HepG2 (cell line): ENCODE measurements at regions not wholly inside any gene's neighbourhood (a gene's known extent, or its start where the extent isn't known, plus 50 kb on each side); places are given as distances from the start of the nearest gene placed in this dataset.

Experiments used
- ATAC-seq: fragments of 200-7000 bp; cut with Tn5 transposase; 3 replicates; pipeline ENCODE4 v1.9.1; 2020; ENCODE audit warnings: mild to moderate bottlenecking, moderate library complexity
- BruUV-seq: library from RNA; stranded (reverse); fragments of 400-500 nt; replicated peaks from 2 replicates; lab custom pipeline; 2021; lab: Mats Ljungman, UMichigan
- CTCF ChIA-PET: fragments of 300-600 bp; formaldehyde crosslinking; extraction: SDS; loops from one replicate; lab custom pipeline; 2021; ENCODE audit warnings: low total read pairs, inconsistent platforms, low intra/inter-chr PET ratio; lab: Yijun Ruan, JAX
- POLR2A ChIA-PET: fragments of 350-600 bp; sonication (Branson Sonifier 250); formaldehyde crosslinking; loops from one replicate; lab custom pipeline; 2020; ENCODE audit warnings: antibody characterized with exemption, inconsistent platforms; lab: Yijun Ruan, JAX
- DNase-seq: peaks from one replicate; pipeline ENCODE4 v3.0.0-alpha.2; 2015; ENCODE audit warnings: low spot score
- FAIRE-seq: peaks from 3 replicates; lab custom pipeline; 2011; peaks lifted over from hg19 to GRCh38; lab: Jason Lieb, UNC
- H2AFZ ChIP-seq: one replicate; pipeline ENCODE4 v1.6.1; 2011; ENCODE audit warnings: low read length, inconsistent platforms
- H3K27ac ChIP-seq: fragments of 300-600 bp; 3 replicates; pipeline ENCODE4 v1.8.0; 2011; ENCODE audit warnings: mixed run types, mild to moderate bottlenecking, mixed read lengths, low read length, inconsistent platforms; ENCODE audit not compliant: insufficient read depth; ENCODE audit errors: extremely low read length
- H3K27me3 ChIP-seq, 2 experiments: fragments of 200-600 bp in 1 of 2; 2 replicates in 1 of 2; 3 replicates in 1 of 2; pipeline versions ENCODE4 v1.6.0 to v1.8.0; 2011; ENCODE audit warnings: low read length in 2 of 2, mild to moderate bottlenecking in 2 of 2, moderate library complexity in 2 of 2, inconsistent platforms in 1 of 2; ENCODE audit not compliant: insufficient read depth in 2 of 2, control insufficient read depth in 1 of 2
- H3K36me3 ChIP-seq, 2 experiments: fragments of 200-600 bp in 1 of 2; replicated peaks in 1 of 2; 2 replicates in 1 of 2; 3 replicates in 1 of 2; pipeline versions ENCODE4 v1.5.1 to v1.8.0; 2011; ENCODE audit warnings: low read length in 2 of 2, inconsistent platforms in 1 of 2; ENCODE audit not compliant: insufficient read depth in 2 of 2, control insufficient read depth in 1 of 2
- H3K4me1 ChIP-seq: 2 replicates; pipeline ENCODE4 v1.5.1; 2012; ENCODE audit warnings: low read length, inconsistent platforms; ENCODE audit not compliant: insufficient read depth
- H3K4me2 ChIP-seq: 2 replicates; pipeline ENCODE4 v1.6.0; 2011; ENCODE audit warnings: low read depth, low read length, inconsistent platforms
- H3K4me3 ChIP-seq, 3 experiments: fragments of 200-600 bp in 1 of 3; sonication (generic), shearing (Covaris generic) in 1 of 3; replicated peaks in 1 of 3; 2 replicates each; pipeline ENCODE4 v1.5.1; 2011 to 2016; ENCODE audit warnings: low read length in 3 of 3, inconsistent platforms in 2 of 3, low read depth in 2 of 3, mild to moderate bottlenecking in 2 of 3, control low read depth in 1 of 3, mixed read lengths in 1 of 3; ENCODE audit not compliant: insufficient read depth in 1 of 3
- H3K79me2 ChIP-seq: one replicate; pipeline ENCODE4 v1.6.1; 2011; ENCODE audit warnings: low read length, inconsistent platforms; ENCODE audit not compliant: insufficient read depth
- H3K9ac ChIP-seq: 2 replicates; pipeline ENCODE4 v1.6.0; 2011; ENCODE audit warnings: mild to moderate bottlenecking, low read depth, low read length, inconsistent platforms; ENCODE audit not compliant: insufficient read depth
- H3K9me3 ChIP-seq: 2 replicates; pipeline ENCODE4 v1.5.1; 2012; ENCODE audit warnings: mild to moderate bottlenecking, low read length
- H4K20me1 ChIP-seq: 2 replicates; pipeline ENCODE4 v1.6.0; 2011; ENCODE audit warnings: inconsistent platforms, mild to moderate bottlenecking, low read length, moderate library complexity; ENCODE audit not compliant: insufficient read depth
- ETV6 ChIP-seq: sonication (generic); formaldehyde crosslinking; conservative IDR thresholded peaks from 2 replicates; pipeline ENCODE4 v1.4.0; 2020; ENCODE audit warnings: missing genetic modification reagents
- KLF9 ChIP-seq: IDR thresholded peaks from 2 replicates; pipeline ENCODE4 v1.6.1; 2016; ENCODE audit warnings: low read depth
- PITX1 ChIP-seq: sonication (generic); formaldehyde crosslinking; IDR thresholded peaks from 2 replicates; pipeline ENCODE4 v1.5.1; 2020; ENCODE audit warnings: mild to moderate bottlenecking, missing genetic modification reagents
- RARG ChIP-seq: sonication (generic); formaldehyde crosslinking; IDR thresholded peaks from 2 replicates; pipeline ENCODE4 v1.4.0; 2020; ENCODE audit warnings: low read depth, mild to moderate bottlenecking, missing genetic modification reagents
- SNRNP70 ChIP-seq: fragments of 200-400 bp; formaldehyde crosslinking; IDR thresholded peaks from 2 replicates; pipeline ENCODE4 v1.6.1; 2017; ENCODE audit warnings: mild to moderate bottlenecking, low read depth, low read length, moderate library complexity
- ZNF253 ChIP-seq: sonication (generic); formaldehyde crosslinking; IDR thresholded peaks from 2 replicates; pipeline ENCODE4 v1.8.0; 2022; ENCODE audit warnings: mild to moderate bottlenecking, missing genetic modification reagents, borderline replicate concordance
- ZNF414 ChIP-seq: sonication (generic); formaldehyde crosslinking; IDR thresholded peaks from 2 replicates; pipeline ENCODE4 v1.5.0; 2020; ENCODE audit warnings: missing genetic modification reagents
- ZNF563 ChIP-seq: sonication (generic); formaldehyde crosslinking; IDR thresholded peaks from 2 replicates; pipeline ENCODE4 v1.8.0; 2022; ENCODE audit warnings: mild to moderate bottlenecking, moderate library complexity, missing genetic modification reagents
- ZNF564 ChIP-seq: sonication (generic); formaldehyde crosslinking; IDR thresholded peaks from 2 replicates; pipeline ENCODE4 v1.8.1; 2023; ENCODE audit warnings: mild to moderate bottlenecking, missing genetic modification reagents
- WGBS: methylation state at CpG from one replicate; pipeline ENCODE4 v1.1.6; 2017; ENCODE audit warnings: low lambda C conversion rate; 5-methylcytosine and 5-hydroxymethylcytosine counted together
- in situ Hi-C: cut with HindIII; loops from 2 replicates; pipeline ENCODE4 v1.10.0; 2017; ENCODE audit warnings: low pct_unique_long_range_greater_than_20kb; ENCODE audit not compliant: extremely low pct_ligation_motif_present
- intact Hi-C: fragments of 100-400 bp; cut with micrococcal nuclease; formaldehyde crosslinking; loops from one replicate; pipeline ENCODE4 v1.10.0; 2022; ENCODE audit not compliant: unreplicated experiment

- BruUV-seq, result no TSS peak
- WGBS, result 89% methylated on average over 7 of the region's 7 CpGs
- Histone ChIP-seq H3K27ac (no peak overlapping the region), H3K36me3 (no peaks in the 10 kb centered on the region), H3K79me2 (no peaks in the 10 kb centered on the region), H3K27me3 (no peaks in the 10 kb centered on the region), H3K4me3 (no peak overlapping the region), H3K4me2 (no peak overlapping the region), H2AFZ (no peak overlapping the region), H3K4me1 (no peaks in the 10 kb centered on the region), H4K20me1 (no peaks in the 10 kb centered on the region), H3K9me3 (peaks cover 9% of the 10 kb centered on the region), H3K9ac (no peak overlapping the region)
- CTCF ChIA-PET, result no interaction called here
- intact Hi-C loops, result no loop called here
- TF ChIP-seq KLF9 (CRISPR knock-in tag), result no peak
- TF ChIP-seq ZNF564, result peak; percentile 95; the same call in 1 of the 2 replicates
- no peak for TF ChIP-seq RARG (CRISPR knock-in tag)
- TF ChIP-seq ZNF414 (CRISPR knock-in tag), result no peak
- no peak for TF ChIP-seq ZNF563 (CRISPR knock-in tag)
- no peak for TF ChIP-seq PITX1
- DNase-seq (no peak), ATAC-seq (no peak), FAIRE-seq (no peak)
- POLR2A ChIA-PET, result no interaction called here
- in situ Hi-C loops, result no loop called here
Measured at GRCh38 chr5:93008502-93009207, 572.4 kb downstream of the NR2F1-AS1 start.

GRCh38 chr5:93006915-93007314 is 574.1 kb downstream of the NR2F1-AS1 start:
- no peak for DNase-seq
- BruUV-seq, result no TSS peak
- no peaks in the 10 kb centered on the region for H3K36me3 ChIP-seq
- H3K4me1 ChIP-seq, result no peaks in the 10 kb centered on the region
- in situ Hi-C loops (no loop called here), intact Hi-C loops (no loop called here)
- no peaks in the 10 kb centered on the region for H3K79me2 ChIP-seq
- CTCF ChIA-PET, result no interaction called here
- no peak overlapping the region for H3K9ac ChIP-seq
- H3K9me3 ChIP-seq, result peaks cover 9% of the 10 kb centered on the region
- WGBS, result 27% methylated on average over 2 of the region's 2 CpGs
- no peak overlapping the region for H3K27ac ChIP-seq
- no peaks in the 10 kb centered on the region for H4K20me1 ChIP-seq
- H3K27me3 ChIP-seq, result no peaks in the 10 kb centered on the region
- no peak overlapping the region for H2AFZ ChIP-seq
- POLR2A ChIA-PET, result no interaction called here
- H3K4me2 ChIP-seq, result no peak overlapping the region
- ATAC-seq, result no peak
- FAIRE-seq, result no peak
- no peak overlapping the region for H3K4me3 ChIP-seq
- TF ChIP-seq ZNF253 (CRISPR knock-in tag) (no peak), SNRNP70 (no peak), ETV6 (no peak)
